ENCODE measurements at regions not wholly inside any gene's neighbourhood (a gene's known extent, or its start where the extent isn't known, plus 50 kb on each side); places are given as distances from the start of the nearest gene placed in this dataset.
"Not testable (repeated sequence)": the region's sequence is repeated elsewhere in the genome, so short reads cannot be mapped to it uniquely, and the experiment has no call there.

DNA sequence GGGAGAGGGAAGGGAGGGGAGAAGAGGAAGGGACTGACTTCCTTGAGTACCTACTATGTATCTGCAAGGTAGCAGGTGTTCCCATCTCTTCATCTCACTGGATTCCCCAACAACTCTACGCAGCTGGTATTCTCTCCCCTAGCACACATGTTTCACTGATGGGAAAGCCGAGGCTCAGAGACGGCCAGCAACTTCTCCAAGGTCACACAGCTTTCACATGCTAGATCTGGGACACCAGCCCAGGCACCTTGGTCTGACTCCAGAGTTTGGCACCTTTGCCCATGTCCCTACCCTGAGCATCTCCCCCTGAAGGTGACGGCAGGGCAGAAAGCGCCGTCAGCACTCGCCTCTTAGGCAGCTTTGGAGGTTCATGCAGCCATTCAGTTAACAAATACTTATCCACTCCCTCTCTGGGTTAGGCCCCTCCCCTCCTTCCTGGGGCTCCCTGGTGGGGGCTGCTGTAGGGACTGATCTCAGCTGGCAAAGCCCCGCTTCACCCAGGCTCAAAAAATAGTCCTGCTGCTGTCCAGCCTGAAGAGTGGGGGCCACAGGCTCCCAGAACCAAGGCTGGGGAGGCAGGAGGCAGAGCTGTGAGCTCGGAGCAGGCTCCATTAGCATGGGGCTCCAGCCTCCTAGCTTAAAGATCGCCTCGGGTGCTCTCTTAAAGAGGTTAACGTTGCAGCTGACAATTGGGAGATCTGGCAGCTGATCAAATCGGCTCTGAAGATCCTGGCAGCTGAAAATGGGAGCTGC is 79.4 kb downstream of the IGLL1 start:
- no peak for DNase-seq

DNA sequence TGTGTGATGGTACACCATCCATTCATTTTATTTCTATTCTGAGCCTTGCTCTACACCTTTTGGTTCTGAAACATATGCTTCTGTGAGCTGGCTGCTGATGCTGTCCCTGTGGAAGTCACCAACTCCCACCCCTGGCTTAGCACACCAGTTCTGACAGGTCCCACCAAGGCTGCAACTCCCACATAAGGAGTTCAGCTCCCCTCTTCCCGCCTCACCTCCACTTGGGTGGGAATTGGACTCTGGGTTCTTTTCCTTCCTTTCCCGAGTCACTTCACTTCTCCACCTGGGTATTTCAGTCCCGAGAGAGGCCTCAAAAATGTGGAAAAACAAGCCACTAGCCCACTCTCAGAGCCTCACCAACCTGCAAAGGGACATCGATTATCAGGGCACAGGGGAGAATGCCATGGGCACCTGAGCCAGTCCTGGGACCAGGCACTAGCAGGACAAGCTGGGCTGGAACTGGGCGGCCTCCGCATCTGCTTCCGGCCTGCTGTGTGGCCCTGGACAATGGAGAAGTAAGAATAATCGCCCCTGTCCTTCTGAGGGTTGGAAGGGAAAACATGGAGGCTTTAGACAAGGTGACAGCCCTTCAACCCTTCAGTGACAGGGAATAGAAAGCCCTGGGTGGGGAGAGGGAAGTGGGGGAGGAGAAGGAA is 80.1 kb downstream of the IGLL1 start:
- DNase-seq, result no peak

DNA sequence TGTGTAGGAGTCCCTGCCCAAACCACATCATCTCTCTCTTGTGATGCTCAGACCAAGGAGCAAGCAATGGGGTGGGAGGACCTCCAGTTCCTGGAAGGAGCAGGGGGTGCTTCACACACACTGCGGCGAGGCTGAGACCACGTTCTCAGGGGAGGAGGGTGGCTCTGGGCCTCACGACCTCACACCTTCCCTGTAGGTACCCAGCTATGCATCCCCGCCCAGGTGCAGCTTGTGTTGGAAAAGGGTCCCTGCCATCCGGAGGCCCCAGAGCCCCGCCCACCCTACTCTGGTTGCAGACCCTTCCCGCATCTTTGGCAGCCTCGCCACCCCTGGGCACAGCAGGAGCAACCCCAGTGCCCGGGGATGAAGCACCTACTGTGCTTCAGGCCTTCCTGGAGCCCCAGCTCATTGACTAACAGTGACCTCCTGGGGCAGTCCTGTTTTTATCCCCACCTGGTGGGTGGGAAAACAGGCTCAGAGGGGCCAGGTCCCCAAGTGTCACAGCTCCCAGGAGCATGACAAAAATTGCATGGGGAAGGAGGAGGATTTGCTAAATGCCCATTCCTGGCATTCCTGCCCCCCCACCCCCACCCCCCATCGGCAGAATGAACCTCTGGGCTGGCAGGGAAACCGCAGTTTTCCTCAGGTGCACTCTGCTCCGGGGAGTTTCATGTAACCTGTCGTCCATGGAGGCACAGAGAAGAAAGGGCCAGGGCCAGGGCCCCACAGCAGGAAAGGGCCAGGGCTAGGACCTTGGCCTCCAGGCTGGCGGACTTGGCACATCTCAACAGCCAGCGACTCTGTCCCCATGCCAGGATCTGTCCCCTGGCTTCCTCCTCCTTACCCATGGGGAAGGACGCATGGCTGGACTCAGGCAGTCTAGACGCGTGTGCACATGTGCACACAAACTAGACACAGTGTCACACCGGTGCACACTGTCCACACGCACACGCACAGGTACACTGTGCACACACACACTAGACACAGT is 81.0 kb downstream of the IGLL1 start:
- no peak for DNase-seq

DNA sequence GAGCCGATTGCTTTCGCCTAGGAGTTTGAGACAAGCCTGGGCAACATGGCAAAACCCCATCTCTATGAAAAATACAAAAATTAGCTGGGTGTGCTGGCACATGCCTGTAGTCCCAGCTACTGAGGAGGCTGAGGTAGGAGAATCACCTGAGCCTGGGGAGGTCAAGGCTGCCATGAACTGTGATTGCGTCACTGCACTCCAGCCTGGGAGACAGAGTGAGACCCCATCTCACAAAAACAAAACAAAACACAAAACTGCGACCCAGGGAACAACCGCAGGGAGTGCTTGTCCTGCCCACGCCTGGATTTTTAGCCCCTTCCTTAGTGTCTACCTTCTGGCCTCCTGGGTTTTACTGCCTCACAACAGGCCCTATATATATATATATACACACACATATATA is 82.2 kb downstream of the IGLL1 start:
- not testable (repeated sequence) for DNase-seq

DNA sequence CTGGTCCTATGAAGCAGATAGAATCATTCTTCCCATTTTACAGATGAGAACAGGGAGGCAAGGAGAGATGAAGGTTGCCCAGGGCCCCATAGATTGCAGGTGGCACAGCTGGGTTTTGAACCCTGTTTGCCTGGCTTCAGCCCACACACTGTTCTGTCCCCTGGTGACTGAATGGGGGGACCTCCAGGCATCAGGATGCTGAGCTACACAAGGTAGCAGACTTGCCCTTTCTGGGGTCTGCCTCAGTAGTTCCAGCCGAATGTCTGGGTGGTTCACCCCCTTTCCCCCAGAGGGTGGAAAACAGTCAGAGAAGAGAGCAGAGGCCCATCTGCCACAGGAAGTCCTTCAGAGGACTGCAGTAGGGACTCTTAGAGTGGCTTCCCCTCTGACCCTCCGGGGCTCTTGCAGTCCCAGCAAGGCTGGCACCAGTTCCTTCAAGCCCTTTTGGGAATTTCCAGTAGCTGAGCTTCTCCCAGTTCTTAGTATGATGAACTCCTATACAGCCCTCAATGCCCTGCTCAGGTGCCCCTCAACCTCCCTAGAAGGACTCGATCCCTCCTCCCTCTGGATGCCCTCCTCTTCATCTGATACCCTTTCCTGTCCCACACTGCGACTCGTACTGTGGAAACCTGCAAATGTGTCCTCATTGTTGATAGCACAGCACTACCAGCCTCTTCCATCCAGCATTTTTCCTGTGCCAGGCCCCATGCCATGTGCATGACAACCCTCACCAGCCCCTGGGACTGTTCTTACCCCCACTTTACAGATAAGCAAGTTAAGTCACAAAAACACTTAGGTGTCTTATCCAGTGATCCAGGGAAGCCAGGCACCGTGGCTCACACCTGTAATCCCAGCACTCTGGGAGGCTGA is 82.8 kb downstream of the IGLL1 start:
- no peak for DNase-seq

DNA sequence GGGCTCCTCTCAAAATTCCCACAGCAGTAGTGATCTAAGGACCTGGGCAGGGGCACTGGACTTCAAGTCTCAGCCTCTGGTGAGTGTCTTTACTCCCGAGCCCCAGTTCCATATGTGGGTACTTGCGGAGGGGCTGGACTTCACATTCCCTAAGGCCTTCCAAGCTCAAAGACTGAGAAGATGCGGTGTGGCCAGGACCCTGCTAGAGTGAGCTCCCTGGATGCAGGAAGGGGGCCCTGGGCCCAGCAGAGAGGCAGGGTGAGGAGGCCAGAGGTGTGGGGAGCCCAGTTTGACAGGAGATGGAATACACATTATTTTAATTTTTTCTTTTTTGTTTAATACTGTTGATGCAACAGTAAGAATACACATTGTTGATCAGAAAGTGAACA is 83.7 kb downstream of the IGLL1 start:
- DNase-seq, result no peak

DNA sequence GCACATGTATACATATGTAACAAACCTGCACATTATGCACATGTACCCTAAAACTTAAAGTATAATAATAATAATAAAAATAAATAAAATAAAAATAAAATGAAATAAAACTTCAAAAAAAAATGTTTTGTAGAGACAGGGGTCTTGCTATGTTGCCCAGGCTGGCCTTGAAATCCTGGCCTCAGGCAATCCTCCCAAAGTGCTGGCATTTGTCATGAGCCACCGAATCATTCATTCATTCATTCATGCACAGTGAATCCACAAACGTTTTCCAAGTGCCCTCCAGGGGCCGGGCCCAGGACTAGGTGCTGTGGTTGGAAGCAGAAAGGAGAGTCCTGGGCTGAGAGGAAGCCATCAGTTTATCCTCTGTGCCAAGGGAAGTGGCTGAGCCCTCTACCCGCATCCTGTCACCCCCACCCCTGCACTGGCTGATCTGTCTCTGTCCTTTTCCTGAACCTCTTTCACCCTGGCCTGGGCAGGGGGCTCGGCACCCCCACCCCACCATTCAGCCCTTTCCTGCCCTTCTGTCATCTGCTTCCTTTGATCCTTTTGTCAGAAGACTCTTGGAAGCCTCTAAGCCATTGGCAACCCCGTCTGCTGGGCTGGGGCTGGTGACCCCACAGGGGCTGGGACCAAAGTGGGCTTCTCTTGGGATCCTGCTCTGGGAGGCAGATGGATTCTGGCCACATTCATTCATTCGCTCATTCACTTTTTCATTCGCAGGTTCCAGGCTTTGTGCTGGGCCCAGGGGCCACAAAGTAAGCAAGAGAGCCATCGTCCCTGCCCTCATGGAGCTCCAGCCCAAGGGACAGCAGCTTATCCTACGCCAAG is 84.3 kb downstream of the IGLL1 start:
- DNase-seq, result no peak

DNA sequence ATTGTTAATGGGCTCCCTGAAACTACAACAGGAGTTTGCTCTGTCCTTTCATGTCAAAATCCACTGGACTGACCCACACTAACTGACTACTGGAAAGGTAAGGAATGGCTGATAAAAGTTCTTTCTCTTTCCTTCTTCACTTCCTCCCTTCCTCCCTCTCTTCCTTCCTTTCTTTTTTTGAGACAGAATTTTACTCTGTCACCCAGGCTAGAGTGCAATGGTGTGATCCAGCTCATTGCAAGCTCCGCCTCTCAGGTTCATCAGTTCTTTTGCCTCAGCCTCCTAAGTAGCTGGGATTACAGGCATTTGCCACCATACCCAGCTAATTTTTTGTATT is 85.2 kb downstream of the IGLL1 start:
- no peak for DNase-seq

DNA sequence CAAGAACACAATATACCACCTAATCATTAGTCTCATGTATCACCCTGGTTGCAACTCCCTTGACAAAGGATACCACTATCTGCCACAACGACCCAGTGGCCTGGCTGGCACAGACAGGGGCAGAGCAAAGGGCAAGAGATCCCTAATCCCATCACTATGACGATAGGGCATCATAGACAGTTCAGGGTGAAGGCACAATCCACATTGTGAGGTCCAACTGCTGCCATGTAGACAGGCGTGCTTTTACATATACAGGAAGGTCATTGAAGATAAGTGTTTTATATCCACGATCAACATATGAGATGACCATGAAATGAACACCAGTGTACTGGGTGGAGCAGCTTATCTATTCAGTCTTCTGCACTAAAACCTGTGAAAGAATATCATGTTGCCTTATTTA is 94.6 kb downstream of the IGLL1 start:
- no peak for DNase-seq

DNA sequence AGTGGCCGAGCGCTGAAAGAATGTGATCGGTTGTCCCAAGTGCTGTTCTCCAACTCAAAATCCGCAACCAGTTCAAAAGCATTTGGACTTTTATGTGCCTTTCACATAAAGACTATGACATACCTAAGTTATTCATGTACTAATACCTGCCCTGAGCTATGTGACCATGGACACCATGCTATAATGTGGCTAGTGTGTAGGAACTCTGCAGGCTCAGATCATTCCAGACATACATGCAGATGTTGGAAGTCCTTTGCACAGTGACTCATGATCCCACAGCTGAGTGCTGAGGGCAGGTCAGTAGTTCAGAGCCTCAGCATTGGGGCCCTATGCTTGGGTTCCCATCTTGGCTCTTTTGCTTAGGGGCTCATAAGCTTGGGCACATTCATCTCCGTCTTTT is 95.4 kb downstream of the IGLL1 start:
- no peak for DNase-seq

DNA sequence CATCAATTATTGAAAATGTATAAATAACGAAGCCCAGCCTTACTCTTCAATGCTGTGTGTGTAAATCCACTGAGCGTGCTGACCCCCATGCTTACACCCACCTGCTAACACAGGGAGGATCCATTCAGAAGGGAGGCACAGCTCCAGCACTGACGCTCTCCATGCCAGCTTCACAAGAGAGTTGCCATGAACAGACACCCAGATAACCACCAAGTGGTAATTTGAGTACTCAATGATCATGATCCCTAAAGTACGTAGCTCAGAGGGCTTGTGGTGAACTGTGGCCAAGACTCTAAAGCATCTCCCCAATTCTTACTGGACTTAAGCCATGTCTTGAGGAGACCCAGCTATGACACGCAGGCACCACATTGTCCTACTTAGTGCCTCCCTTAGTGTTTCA is 98.7 kb downstream of the IGLL1 start:
- no peak for DNase-seq

DNA sequence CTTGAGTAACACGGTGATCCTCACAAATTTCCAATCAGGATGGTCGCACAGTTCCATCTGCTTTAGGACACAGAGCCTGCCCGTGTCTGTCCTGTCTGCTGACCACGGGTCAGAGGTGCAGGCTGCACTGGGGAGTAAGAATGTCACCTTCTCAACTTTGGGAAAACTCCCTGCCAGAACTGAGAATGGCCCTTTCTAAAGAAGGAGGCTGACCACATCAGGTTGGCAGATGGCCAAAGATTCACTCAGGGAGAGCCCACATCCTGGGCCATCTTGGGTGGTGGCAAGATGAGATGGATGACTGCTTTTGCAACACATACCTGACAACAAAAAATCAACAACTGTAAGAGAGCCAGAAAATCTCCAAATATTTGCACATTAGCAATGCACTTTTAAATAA is 101.9 kb downstream of the IGLL1 start:
- DNase-seq, result peak; percentile 23

DNA sequence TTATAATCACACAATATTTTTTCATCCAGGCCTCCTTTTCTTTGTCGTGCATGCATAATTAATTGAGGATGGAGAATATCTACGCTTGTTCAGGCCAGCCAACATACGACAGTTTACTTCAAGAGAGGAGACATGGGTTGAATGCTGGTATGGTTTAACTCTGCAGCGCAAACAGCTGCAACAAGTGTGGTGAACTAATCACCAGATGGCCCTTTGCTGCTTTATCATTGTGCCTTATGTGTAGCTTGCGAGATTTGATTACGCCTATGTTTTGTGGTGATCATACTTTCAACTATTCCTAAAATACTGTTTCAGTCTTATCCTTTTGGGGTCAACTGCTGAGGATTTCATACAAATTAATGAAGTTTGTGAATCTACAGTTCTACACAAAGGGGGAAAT is 105.6 kb downstream of the IGLL1 start:
- DNase-seq, result not testable (repeated sequence)

DNA sequence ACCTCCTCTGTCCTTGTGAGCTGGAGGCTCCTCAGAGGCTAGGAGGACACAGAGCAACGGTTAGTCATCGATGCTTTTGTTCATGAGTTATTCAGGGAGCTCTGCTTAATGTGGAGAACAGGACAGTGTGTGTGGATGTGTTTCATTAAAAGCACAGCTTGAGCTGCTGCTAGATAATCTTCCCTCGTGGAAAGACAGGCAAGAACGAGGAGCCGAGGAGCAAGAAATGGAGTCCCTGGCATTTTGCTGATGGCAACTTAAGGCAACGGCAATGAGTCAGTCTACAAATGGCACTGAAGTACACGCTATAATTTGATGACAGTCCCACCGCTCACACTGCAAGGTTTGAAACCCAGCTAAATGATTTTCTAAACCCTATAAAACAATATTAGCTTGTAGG is 106.2 kb downstream of the IGLL1 start:
- DNase-seq, result no peak

DNA sequence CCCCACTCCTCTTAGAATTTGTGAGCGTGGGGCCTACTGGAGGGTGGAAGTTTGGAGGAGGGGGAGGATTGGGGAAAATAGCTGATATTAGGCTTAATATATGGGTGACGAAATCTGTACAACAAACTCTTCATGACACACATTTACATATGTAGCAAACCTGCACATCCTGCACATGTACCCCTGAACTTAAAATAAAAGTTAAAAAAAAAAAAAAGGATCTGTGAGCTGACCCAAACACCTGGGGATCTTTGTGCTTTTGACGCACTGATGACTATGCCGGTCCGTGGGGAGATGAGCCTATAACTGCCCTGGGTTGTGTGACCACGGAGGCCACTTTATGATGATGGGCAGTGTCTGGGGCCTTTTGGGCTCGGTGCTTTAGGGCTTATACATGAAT is 107.7 kb downstream of the IGLL1 start:
- DNase-seq, result not testable (repeated sequence)

DNA sequence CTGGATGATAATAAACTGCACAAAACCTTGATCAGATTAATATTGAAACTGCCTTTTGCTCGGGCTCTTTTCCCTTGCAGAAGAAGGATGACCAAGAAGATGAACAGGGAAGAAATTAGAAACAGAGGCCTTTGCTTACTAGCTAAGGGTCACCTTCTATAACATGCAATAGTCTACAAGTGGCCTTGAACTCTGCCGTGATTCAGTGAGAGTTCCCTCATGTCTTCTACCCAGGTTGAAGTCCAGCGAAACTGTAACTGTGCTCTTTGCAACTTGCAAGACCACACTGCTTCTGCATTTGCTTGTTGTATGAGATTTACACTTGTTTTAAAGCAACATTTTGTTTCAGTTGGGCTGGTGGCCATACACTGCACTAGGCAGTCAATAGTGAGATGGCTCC is 108.4 kb downstream of the IGLL1 start:
- DNase-seq, result no peak

DNA sequence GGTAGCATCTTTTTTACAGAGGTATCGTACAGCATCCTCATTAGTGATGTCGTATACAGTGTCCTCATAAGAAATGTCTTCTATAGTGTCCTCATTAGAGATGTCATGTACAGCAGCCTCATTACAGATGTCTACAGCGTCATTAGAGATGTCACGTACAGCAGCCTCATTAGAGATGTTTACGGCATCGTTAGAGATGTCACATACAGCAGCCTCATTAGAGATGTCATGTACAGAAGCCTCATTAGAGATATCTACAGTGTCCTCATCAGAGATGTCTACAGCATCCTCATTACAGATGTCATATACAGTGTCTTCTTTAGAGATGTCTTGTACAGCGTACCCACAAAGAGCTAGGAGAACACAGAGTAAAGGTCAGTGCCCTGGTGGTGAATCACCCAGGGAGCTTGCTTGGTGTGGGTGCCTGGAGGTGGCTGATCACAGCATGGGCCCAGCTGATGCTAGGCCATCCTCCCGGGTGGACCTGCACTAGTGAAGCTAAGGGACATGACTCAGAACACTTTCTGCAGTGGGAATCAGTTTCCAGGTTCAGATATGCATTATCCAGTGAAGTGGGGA is 109.2 kb downstream of the IGLL1 start:
- no peak for DNase-seq

DNA sequence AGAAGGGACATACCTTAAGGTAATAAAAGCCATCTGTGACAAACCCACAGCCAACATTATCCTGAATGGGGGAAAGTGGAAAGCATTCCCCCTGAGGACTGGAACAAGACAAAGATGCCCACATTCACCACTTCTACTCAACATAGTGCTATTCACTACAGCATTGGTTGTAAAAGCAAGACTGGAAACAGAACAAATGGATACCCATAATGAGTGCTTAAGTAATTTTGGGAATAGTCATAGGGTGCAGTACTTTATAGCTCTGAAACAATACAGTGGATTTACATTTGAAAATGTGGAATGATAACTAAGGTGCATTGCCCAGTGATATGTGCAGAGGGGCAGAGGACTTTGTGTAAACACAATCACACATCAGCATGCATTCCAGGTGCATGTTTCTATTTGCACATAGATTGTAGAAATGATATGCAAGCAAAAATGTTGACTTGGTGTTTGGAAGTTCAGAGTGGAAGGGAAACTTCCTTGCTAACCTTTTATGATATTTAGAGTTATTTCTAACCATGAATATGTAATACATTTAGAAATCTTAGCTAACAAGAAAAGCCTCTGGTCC is 112.3 kb downstream of the IGLL1 start:
- DNase-seq, result no peak

DNA sequence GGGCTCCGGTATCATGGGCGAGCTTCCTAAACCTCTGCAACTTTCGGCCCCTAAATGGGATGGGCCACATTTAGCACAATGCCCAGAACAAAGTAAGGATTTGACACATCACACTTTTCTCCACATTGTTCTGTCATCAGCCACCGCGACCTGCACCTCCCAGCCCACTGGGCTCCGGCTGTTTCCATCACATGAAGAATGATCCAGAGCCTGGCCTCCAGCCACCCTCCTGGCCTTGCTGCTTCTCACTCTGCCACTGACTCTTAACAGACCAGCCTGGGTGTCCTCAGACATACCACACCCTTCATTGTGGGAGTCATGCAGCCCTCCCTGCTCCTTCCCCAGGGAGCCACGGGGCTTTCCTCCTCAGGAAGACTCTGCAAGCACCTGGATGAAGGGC is 113.7 kb downstream of the IGLL1 start:
- no peak for DNase-seq

DNA sequence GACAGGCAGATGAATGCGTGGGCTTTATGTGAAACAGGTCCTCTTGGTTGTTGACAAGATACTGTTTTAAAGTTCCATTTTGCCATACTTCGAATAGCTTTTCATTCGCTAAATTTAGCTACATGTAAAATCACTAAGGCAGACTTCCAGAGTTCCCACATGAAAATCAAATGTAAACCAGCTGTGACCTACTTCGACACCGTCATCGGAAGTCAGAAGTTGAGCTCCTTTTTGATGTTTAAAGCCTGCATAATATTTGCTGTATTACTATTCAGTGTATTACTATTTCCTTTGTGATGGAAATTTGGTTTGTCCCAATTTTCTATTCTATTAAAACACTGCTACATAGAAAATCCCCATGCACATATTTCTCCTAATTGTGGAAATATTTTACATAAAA is 115.3 kb downstream of the IGLL1 start:
- peak; percentile 8 for DNase-seq
